Frontal cortex (tissue), 3 donors: ENCODE measurements at regions not wholly inside any gene's neighbourhood (a gene's known extent, or its start where the extent isn't known, plus 50 kb on each side); places are given as distances from the start of the nearest gene placed in this dataset.

Experiments used
- DNase-seq, 2 donors: peaks; one replicate each; pipeline ENCODE4 v3.0.0; 2012; ENCODE audit warnings: low spot score in 2 of 2
- FAIRE-seq: peaks from 2 replicates; lab custom pipeline; 2012; peaks lifted over from hg19 to GRCh38; lab: Jason Lieb, UNC
- donor health status: control.
- donor health status: control.
- donor health status: control.

- DNase-seq = no peak
- no peak for FAIRE-seq
Measured at GRCh38 chr14:89542786-89543424, 125.9 kb upstream of the FOXN3 start.

GRCh38 chr14:89540830-89541470 is 123.9 kb upstream of the FOXN3 start:
- DNase-seq = no peak
- FAIRE-seq = no peak

GRCh38 chr14:89540009-89540829 is 123.2 kb upstream of the FOXN3 start:
- FAIRE-seq = no peak

GRCh38 chr14:89537911-89538310 is 120.9 kb upstream of the FOXN3 start:
- DNase-seq (no peak), FAIRE-seq (no peak)

More at GRCh38 chr14:89540009-89540829, 123.2 kb upstream of the FOXN3 start:
- no peak for DNase-seq

GRCh38 chr14:89534902-89535685 is 118.1 kb upstream of the FOXN3 start:
- no peak for FAIRE-seq
- DNase-seq = no peak

- FAIRE-seq = no peak
Measured at GRCh38 chr14:89533766-89534165, 116.7 kb upstream of the FOXN3 start.

GRCh38 chr14:89533136-89533535 is 116.1 kb upstream of the FOXN3 start:
- FAIRE-seq = no peak

More at GRCh38 chr14:89533766-89534165, 116.7 kb upstream of the FOXN3 start:
- no peak for DNase-seq

GRCh38 chr14:89531661-89532335 is 114.8 kb upstream of the FOXN3 start:
- no peak for FAIRE-seq
- DNase-seq = no peak

More at GRCh38 chr14:89533136-89533535, 116.1 kb upstream of the FOXN3 start:
- no peak for DNase-seq

GRCh38 chr14:89524990-89525667 is 108.1 kb upstream of the FOXN3 start:
- no peak for FAIRE-seq

GRCh38 chr14:89524412-89524811 is 107.4 kb upstream of the FOXN3 start:
- FAIRE-seq (peak; percentile 36), DNase-seq (no peak)

More at GRCh38 chr14:89524990-89525667, 108.1 kb upstream of the FOXN3 start:
- DNase-seq = no peak

- DNase-seq (no peak), FAIRE-seq (no peak)
Measured at GRCh38 chr14:89521988-89522387, 105.0 kb upstream of the FOXN3 start.

GRCh38 chr14:89519040-89519439 is 102.0 kb upstream of the FOXN3 start:
- no peak for FAIRE-seq

GRCh38 chr14:89516173-89516572 is 99.1 kb upstream of the FOXN3 start:
- DNase-seq (no peak), FAIRE-seq (no peak)

More at GRCh38 chr14:89519040-89519439, 102.0 kb upstream of the FOXN3 start:
- DNase-seq = no peak

- DNase-seq (no peak), FAIRE-seq (no peak)
Measured at GRCh38 chr14:89514601-89515000, 97.6 kb upstream of the FOXN3 start.

GRCh38 chr14:89509891-89510290 is 92.9 kb upstream of the FOXN3 start:
- no peak for FAIRE-seq
- DNase-seq = no peak

- FAIRE-seq (no peak), DNase-seq (no peak)
Measured at GRCh38 chr14:89508863-89509262, 91.8 kb upstream of the FOXN3 start.

GRCh38 chr14:89507926-89508460 is 91.0 kb upstream of the FOXN3 start:
- FAIRE-seq (no peak), DNase-seq (no peak)

GRCh38 chr14:89507521-89507920 is 90.5 kb upstream of the FOXN3 start:
- FAIRE-seq = no peak
- no peak for DNase-seq
